Stimulated activated CD8-positive, alpha-beta memory T cell treated with anti-CD3 and anti-CD28 coated beads, Interleukin-2, amount 100 ng/mL, for 48 hours (primary cell): ENCODE measurements at regions not wholly inside any gene's neighbourhood (a gene's known extent, or its start where the extent isn't known, plus 50 kb on each side); places are given as distances from the start of the nearest gene placed in this dataset.

Source experiments
- DNase-seq, 2 donors: peaks; one replicate each; pipeline ENCODE4 v3.0.0-alpha.2; 2020; ENCODE audit warnings: low read depth in 2 of 2

DNA sequence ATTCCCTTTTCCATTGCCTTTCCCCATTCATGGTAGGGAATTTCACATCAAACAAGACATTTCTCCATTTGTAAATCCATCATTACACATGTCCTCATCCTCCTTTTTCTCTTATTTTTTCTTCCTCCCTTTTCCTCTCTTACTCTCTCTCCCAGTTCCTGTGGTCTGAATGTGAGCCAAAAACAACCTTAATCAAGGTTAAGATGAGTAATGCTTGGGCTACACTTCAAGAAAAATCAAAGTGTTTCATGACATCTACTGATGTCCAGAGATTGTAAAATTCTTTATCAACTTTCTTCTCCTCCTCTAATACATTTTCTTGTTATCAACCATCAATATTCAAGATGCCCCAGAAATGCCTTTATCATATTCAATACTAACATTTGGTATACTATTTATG is 172.5 kb upstream of the PRNP start:
- DNase-seq: no peak

DNA sequence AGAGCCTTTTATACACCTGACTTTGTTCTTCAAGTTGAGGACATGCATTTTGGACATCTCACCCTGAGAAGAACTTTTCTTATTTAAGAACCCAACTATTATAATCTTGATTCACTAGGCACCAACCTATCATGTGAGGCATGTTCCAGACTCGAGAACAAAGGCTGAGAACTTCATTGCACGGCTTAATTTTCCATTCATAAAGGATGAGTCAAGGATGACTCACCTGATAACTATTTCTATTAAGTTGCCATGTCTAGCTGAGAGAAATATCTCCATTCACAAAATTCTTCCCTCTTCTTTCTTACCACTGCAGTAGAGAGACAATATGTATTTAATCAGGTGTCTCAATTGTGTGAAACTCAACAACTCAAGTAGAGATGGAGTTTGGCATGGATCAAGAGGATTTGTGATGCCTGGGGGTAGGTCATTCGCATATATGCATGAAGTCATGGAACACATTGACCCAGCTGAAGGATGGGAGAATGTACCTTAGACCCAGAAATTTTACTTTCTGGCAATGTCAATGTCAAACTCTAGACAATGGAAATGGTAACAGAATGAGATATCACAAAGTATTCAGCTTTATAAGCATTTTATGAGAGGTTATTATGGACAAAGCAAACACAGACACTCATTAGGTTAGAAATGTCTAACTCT is 173.2 kb upstream of the PRNP start:
- no peak for DNase-seq

DNA sequence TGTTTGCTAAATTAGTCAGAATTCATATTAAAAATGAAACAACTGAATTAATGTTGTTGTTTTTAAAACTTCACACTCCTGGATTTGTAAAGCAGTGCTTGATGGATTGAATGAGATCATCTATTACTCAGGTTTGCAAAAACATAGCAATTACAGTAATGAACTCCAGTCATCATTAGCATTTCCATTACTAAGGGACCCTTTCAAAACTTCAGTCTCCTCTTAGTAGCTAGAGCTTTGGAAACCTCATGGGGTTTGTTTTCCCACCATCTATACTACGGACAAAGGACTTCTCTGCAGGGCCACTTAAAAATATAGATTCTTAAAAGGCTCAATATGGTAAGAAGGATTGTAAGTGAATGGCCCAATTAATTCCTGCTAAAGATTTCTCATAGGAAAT is 174.5 kb upstream of the PRNP start:
- no peak for DNase-seq

DNA sequence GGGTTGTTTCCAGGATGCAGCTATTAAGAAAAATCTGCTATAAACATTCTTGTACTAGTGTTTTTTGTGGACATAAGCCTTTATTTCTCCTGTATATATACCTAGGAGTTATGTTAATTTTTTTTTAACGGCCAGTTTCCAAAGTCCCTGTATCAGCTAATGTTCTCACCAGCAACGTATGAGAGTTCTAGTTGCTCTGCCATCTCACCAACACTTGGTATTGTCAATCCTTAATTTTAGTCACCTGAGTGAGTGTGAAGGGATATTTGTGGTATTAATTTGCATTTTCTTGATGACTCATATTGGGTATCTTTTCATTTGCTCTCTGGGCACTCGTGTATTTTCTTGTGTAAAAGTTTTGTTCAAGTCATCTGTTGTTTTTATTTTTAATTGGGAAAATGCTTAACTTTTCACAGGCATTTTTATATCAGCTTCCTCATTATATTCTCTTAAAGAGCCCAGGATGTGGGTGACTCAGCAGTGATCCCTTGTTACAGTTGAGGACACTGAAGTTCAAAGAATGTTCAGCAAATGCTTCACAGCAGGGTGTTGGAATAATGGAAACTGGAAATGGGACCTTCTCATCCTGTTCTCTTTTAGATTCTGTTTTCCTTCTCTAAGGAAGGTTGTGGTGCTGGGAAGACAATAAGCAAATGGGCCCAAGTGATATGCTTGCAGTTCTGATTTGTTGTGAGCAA is 176.3 kb upstream of the PRNP start:
- no peak for DNase-seq

DNA sequence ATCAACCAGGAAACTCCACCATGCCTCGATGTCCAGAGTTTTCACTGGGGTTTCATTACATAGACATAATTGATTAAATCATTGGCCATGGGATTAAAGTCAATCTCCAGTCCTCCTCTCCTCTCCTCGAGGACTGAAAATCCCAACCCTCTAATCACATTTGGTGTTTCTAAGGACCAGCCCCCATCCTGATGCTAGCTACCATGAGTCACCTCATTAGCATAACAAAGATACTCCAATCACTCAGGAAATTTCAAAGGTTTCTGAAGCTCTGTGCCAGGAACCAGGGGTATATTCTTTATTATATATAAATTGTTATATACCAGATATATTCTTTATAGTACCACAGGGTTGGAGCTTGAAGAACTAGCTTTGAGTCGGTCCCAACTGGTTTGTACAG is 177.5 kb upstream of the PRNP start:
- no peak for DNase-seq

DNA sequence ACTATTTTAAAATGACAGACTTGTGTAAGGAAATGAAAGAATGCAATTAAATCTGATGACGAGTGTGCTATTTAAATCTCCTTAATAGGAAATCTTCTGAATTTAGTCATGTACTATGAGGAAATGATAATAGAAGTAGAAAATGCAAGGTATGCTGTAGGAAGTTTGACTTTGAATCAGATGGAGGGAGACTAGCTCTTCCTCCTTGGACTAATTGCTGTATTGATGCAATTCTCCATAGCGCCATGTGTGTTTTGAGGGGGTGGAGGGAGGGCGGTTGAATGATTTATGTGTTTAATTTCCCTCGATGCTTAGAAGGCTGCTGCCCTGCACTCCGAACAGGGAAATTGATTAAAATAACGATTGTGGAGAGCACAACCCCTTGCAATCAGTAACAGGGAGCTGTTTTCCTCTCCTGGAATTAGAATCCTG is 179.0 kb upstream of the PRNP start:
- no peak for DNase-seq

DNA sequence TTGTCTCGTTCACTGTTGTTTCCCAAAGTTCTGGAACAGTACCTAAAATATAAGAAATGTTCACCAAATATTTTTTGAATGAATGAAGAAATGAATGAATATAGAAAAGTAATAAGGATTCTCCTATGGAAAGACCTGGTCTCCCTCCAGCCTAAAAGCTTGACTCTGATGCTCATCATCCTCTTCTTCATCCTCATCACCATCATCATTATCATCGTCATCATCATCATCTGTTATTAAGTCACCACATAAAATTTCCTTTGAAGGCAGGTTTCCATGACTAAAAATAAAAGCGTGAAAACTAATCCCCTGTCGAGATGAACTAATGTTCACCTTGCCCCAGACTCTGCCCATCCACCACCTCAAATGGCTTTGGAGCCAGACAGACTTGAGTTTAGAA is 181.4 kb upstream of the PRNP start:
- DNase-seq: no peak

DNA sequence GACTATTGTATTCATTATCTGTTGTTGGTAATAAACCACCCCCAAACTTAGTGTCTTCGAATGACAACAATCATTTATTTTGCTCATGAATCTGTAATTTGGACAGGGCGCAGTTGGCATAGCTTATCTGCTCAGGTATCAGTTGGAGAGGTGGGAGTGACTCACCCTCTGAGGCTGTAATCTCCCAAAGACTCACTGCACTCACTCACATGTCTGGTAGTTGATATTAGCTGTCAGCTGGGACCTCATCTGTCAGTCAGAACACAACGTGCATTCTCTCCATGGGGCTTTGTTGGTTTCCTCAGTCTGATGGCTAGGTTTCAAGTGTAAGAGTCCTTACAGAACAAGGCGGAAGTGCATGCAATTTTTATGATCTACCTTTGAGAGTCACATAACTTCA is 183.5 kb upstream of the PRNP start:
- no peak for DNase-seq

DNA sequence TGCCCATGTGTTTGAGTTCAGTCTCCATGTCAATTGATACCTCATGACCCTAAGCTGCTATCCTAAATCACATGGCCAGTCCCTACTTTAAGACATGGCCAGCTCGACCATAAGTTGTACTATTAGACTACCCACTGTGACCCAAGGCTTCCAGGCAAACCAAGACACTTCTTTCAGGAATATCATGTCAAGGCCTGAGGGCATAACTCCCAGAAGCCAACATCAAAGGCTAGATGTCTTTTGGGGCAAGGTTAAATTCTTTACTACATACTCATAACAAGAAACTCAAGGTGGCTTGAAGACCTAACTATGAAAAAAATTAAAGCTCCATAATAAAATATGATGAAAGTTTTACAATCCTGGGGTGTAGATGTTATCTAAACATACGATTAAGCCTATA is 192.9 kb upstream of the PRNP start:
- no peak for DNase-seq

DNA sequence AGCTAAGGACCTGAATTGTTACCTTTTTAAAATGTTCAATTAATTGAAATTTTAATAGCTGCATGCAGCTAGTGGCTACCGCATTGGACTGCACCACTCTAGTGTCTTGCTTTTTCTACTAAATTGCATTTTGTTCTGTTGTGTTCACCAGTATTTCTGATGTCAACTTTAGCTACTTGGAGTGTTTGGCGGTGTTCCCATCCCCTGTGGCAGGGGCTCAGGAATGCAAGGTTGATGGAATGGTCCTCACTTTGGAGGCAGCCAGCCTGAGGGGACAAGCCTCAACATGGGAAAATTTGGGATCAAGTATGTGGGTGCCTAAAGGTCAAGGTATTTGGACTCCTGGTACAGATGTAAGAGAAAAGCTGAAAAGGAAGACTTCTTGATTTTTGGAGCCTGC is 194.6 kb upstream of the PRNP start:
- no peak for DNase-seq

DNA sequence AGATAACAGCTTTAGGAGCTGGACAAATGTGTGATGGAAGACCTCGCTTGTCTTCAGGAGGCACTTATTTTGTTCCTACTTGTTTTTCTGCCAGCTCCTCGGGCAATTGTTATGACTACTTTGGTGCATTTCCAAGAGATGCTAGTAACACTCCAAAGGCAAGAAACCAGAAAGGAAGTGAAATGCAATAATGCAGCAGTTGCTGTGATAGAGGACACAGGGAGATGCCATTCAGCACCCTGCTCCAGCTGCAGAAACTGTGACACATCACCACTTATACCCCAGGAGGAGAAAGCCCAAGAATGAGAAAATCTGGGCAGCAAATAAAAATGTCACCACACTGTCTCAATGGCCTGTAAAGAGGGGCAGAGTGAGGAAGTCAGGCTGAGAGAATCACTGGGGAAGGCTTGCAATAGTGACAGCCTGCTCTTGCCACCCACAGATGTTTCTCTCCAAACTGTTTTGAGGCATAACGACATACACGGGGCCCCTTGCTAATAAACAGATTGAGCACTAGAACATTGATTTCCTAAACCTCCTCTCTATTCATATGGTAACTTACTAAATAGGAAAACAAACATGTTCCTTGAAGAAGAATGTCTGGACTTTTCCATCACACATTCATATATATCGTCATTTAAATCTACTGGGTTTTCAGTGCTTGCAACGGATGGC is 195.5 kb upstream of the PRNP start:
- DNase-seq: no peak

DNA sequence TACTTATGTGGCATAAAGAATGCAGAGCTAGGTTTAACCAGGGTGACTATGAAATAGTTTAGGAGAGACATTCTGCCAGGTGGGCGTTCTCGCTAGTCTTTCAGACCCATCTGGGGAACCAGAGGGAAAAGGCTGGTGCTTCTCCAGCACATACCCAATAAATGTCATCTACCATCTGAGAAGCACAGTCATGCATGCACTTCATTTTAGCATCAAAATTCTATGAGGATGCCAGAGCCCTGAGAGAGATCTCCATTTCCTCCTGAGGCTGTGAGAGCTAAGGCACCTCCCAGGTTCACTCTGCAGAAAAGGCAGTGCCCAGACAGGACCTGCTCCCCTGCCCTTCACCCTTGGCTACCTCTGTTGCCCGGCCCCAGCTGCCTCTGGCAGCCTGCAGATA is 196.2 kb upstream of the PRNP start:
- no peak for DNase-seq

DNA sequence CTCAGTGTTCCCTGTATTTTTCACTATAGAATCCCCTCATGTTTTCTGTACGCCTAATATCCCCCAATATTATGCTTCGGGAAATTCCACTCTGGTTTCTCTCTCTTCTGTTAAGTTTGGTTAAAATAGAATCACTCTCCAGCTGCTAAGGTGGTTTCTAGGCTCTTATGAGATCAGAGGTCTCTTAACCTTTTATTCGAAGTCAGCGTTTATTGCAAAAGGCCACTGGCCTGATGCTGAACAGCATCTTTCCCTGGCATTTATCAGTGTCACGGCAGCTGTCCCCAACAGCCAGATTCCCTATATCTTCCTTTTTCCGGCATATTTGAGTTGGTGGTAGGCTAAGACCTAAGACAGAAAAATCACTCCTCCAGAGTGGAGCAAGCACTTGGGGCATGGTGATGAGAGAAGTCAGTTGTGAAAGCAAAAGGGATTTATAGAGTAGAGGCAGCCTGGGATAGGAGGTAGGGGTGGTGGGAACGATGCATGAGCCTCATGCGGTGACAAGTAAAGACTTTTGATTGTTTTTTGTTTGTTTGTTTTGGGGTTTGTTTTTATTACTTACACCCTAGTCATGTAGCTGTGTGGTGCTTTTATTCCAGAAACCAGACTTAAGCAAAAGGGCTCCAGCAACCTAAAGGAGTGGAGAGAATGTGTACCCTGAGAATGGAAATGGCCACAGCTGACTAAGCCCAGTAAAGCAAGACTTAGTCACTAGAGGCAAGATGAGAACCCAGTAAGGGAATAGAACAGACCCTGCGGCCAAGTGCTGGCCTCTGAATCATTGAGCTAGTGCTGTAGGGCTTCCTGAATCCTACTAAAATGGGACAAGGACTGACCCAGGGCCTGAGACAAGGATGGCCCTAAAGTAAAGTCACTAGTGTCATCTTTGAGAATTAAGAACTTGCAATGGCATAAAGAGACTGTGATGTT is 197.6 kb upstream of the PRNP start:
- no peak for DNase-seq

DNA sequence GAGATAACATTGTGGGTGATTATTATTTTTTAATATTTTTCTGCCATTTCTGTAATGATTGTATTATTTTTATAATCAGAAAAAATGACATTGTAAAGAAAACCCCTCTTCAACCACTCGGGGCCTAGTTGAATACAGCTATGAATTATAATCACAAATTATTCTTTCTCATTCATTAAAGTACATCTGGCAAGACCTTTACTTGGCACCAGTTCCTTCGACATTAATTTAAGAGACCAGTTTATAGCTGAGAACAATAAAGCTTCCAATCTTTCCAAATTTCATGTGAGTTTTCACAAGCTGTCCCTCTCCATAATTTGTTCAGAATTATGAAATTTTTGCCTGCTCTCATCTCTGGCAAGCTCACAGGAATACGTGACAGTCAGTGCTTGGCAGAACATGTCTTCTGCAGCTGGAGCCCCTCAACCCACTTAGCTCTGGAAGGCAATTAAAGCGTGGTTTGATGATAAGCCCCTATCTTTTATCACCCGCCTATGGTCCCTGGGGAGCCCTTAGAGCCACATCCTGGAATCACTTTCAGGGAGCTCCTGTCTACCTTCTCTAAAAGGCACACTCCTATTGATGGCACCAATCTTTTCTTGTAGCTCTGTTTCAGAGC is 201.8 kb upstream of the PRNP start:
- no peak for DNase-seq

DNA sequence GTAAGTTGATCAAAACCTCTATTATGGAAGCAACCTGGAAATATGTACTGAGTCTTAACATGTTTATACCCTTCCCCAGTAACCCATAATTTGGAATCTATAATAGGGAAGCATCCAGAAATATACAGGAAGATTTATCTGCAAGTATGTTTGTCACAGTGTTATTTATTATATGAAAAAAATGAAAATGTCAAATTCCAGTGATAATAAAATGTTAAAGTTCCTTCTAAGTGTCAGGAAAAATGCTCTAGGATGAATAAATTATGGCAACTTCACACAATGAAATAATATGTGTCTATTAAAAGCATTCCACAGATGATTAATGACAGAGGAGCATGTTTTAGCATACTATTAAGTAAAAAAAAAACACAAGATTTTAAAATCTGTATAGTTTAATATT is 202.3 kb upstream of the PRNP start:
- no peak for DNase-seq

DNA sequence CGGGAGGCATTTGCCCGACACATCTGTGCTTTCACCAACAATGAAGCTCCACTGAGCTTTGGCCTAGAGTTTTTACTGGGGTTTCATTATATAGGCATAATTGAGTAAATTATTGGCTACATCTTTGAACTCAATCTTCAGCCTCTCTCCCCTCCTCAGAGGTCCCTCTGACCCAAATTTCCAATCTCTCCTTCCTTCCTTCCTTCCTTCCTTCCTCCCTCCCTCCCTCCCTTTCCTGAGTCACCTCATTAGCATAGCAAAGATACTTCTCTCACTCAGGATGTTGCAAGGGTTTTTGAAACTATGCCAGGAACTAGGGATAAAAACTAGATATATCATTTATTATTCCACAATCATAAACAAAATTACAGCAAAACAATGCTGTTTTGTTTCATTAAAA is 202.8 kb upstream of the PRNP start:
- DNase-seq: no peak

DNA sequence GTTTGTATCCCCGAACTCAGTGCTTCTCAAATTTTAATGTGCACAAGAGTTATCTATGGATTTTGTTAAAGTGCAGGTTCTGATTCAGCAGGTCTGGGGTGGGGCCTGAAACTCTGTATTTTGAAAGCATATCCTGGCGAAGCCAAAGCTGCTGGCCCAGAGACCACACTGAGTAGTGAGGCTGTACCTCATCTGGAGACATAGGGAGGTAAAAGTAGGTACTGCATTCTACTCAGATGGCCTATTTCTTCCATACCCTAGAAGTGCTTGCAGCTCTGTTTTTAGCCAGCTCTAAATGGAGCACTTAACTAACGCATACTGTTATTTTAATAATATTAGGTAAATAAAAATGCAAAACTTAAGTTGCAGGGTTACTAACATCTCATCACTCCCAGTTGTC is 206.2 kb upstream of the PRNP start:
- no peak for DNase-seq

DNA sequence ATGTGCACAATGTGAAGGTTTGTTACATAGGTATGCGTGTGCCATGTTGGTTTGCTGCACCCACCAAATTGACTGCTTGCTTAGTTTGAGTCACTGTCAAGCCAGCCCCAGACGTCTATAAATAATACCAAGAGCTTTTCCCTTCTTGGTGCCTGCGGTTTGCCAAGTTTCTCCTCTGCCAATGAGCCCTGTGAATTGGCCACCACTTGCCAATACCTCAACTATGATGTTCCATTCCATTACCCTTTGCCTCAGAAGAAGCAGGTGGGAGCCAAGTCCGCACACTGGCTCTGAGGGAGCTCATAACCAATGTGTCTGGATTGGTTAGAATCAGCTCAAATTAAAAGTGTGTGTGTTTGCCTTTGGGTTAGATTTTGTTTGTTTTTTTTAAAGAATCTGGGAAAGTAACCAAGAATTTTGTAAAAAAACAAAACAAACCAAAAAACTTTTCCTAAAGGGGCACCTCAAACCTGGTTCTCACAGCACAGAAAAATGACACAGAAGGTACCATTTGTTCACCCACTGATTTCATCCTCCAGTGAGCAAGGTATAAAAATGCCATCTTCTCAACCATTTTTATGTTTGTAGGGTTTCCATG is 209.3 kb upstream of the PRNP start:
- no peak for DNase-seq

DNA sequence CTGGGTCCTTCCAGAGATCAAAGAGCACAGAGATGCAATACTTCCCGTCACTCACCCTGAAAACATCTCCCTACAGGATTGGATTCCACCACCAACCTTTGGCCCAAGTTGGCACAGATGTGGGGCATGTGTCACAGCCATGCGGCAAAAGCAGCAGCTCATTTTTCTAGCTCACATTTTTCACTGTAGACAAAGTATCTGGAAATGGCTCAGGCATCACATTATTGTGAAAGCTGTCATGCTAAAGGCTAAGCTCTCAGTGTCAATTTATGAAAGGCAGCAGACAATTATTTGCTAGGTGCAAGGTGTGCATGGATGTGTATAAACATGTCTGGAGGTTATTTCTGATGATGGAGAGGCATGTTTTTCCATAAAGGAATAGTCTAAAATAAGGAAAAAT is 213.3 kb upstream of the PRNP start:
- DNase-seq: no peak

DNA sequence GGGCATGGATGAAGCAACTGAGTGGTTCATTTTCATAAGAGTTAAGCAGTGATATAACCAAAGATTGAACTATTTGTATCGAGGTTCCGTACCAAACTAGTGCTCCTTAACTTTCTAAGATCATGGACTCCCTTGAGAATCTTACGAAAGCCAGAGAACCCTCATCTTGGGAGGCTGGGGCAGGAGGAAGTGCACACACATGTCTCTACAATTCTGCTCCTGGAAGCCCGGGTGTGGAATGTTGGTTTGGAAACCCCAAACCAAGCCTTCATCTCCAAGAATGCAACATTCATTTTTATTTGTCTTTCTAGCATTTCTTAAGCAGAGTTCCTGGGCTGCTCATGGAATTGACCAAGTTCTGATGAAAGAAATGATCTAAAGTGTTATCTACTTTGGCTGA is 215.0 kb upstream of the PRNP start:
- DNase-seq: no peak

DNA sequence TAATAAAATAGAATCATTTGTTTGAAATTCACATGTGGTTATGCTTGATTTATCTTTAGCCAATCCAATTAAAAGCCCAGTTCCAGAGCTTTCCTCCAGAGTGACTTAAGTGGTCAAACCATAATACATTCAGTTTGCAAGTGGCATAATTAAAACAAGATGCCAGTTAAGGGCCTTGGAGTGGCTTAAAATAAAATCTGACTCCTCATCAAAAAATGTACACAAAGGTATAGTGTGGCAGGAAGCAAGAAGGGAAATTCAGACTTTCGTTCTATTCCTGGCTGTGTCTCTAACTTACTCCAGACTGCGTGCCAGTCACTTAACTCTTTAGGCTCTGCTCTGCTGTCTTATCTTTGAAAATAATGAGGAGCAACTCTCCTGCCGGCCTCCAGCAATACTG is 215.9 kb upstream of the PRNP start:
- no peak for DNase-seq
